ENCODE measurements at regions not wholly inside any gene's neighbourhood (a gene's known extent, or its start where the extent isn't known, plus 50 kb on each side); places are given as distances from the start of the nearest gene placed in this dataset.

- no peak for TF ChIP-seq CTCF (IDR thresholded peaks at IDR 0.05; ENCODE audit: control extremely low read depth in 1 of 3, insufficient read depth in 1 of 3, low read depth in 1 of 3, low read length in 3 of 3)
- no peak for TF ChIP-seq POLR2AphosphoS5 (IDR thresholded peaks at IDR 0.05; ENCODE audit: low read depth, low read length)
- TF ChIP-seq KDM1A (IDR thresholded peaks at IDR 0.05; ENCODE audit: borderline replicate concordance, low read length), result no peak
- TF ChIP-seq JUN (IDR thresholded peaks at IDR 0.05; ENCODE audit: low read depth, low read length), result no peak
- no peak for TF ChIP-seq BACH1 (IDR thresholded peaks at IDR 0.05; ENCODE audit: low read length)
- no peak for TF ChIP-seq POLR2A (IDR thresholded peaks at IDR 0.05; ENCODE audit: control extremely low read depth in 1 of 2, low read depth in 2 of 2, low read length in 2 of 2)
- TF ChIP-seq EGR1 (IDR thresholded peaks at IDR 0.05; ENCODE audit: borderline replicate concordance, low read depth, low read length), result no peak
- TF ChIP-seq TCF12 (IDR thresholded peaks at IDR 0.05; ENCODE audit: low read depth, low read length), result no peak
- no peak for TF ChIP-seq SUZ12 (IDR thresholded peaks at IDR 0.05; ENCODE audit: low read length)
- TF ChIP-seq RXRA (IDR thresholded peaks at IDR 0.05; ENCODE audit: insufficient read depth, low read depth, low read length), result no peak
- TF ChIP-seq TBP (IDR thresholded peaks at IDR 0.05; ENCODE audit: low read depth, low read length), result no peak
- TF ChIP-seq GABPA (IDR thresholded peaks at IDR 0.05; ENCODE audit: borderline replicate concordance, insufficient read depth, low read length), result no peak
These were observed 120.9 kb upstream of the GSC start for GRCh38 chr14:94890785-94891184.

All from H1 (cell line).